B cell (primary cell): ENCODE measurements at regions not wholly inside any gene's neighbourhood (a gene's known extent, or its start where the extent isn't known, plus 50 kb on each side); places are given as distances from the start of the nearest gene placed in this dataset.

Experiments used
- ATAC-seq: fragments of 200-7000 bp; cut with Tn5 transposase; one replicate; pipeline ENCODE4 v1.10.0; 2021; ENCODE audit warnings: low read depth, mild to moderate bottlenecking, moderate number of reproducible peaks, moderate library complexity
- CTCF ChIA-PET: fragments of 350-600 bp; sonication (Branson Sonifier 250); formaldehyde crosslinking; loops from one replicate; lab custom pipeline; 2021; ENCODE audit warnings: antibody characterized with exemption, inconsistent platforms; lab: Charles Lee
- POLR2A ChIA-PET: fragments of 350-600 bp; sonication (Branson Sonifier 250); formaldehyde crosslinking; loops from one replicate; lab custom pipeline; 2021; ENCODE audit warnings: antibody characterized with exemption; lab: Charles Lee
- DNase-seq: peaks from one replicate; pipeline ENCODE4 v3.0.0; 2013
- H2AFZ ChIP-seq: 2 replicates; pipeline ENCODE4 v1.6.1; 2012; ENCODE audit warnings: mild to moderate bottlenecking, low read depth, low read length; ENCODE audit not compliant: insufficient read depth, poor library complexity, severe bottlenecking
- H3K27ac ChIP-seq, 2 donors: 1 replicate in 1 of 2; 2 replicates in 1 of 2; pipeline ENCODE4 v1.5.1; 2012 to 2013; ENCODE audit warnings: low read length in 2 of 2, mild to moderate bottlenecking in 2 of 2, moderate library complexity in 1 of 2
- H3K27me3 ChIP-seq, 4 experiments: fragments of 200-600 bp in 1 of 4; sonication (generic) in 1 of 4; replicated peaks in 1 of 4; 1 replicate in 2 of 4; 2 replicates in 2 of 4; pipeline versions ENCODE4 v1.6.1 to v1.7.0; 2013 to 2016; ENCODE audit warnings: low read length in 3 of 4, mild to moderate bottlenecking in 2 of 4, mixed read lengths in 1 of 4, moderate library complexity in 1 of 4; ENCODE audit not compliant: insufficient read depth in 4 of 4, control insufficient read depth in 3 of 4; ENCODE audit errors: control extremely low read depth in 1 of 4
- H3K36me3 ChIP-seq, 2 experiments: replicated peaks in 1 of 2; 1 replicate in 1 of 2; 2 replicates in 1 of 2; pipeline versions ENCODE4 v1.6.1 to v1.7.1; 2013; ENCODE audit warnings: low read length in 1 of 2; ENCODE audit not compliant: insufficient read depth in 2 of 2, control insufficient read depth in 1 of 2; ENCODE audit errors: control extremely low read depth in 1 of 2, extremely low read depth in 1 of 2
- H3K4me1 ChIP-seq, 2 donors: fragments of 200-600 bp in 1 of 2; sonication (generic) in 1 of 2; 1 replicate in 1 of 2; 2 replicates in 1 of 2; pipeline versions ENCODE4 v1.5.1 to v1.6.1; 2013 to 2017; ENCODE audit warnings: low read length in 2 of 2; ENCODE audit not compliant: control insufficient read depth in 2 of 2, insufficient read depth in 2 of 2
- H3K4me2 ChIP-seq: replicated peaks from 2 replicates; pipeline ENCODE3; 2012; ENCODE audit warnings: mild to moderate bottlenecking, low read depth, low read length; ENCODE audit not compliant: poor library complexity, severe bottlenecking
- H3K4me3 ChIP-seq, 5 experiments: fragments of 200-600 bp in 1 of 5; sonication (generic) in 1 of 5; 1 replicate in 3 of 5; 2 replicates in 2 of 5; pipeline versions ENCODE4 v1.5.1 to v1.7.0; 2011 to 2016; ENCODE audit warnings: low read length in 4 of 5, mild to moderate bottlenecking in 4 of 5, low read depth in 2 of 5, control low read depth in 1 of 5, moderate library complexity in 1 of 5; ENCODE audit not compliant: insufficient read depth in 1 of 5; ENCODE audit errors: control extremely low read depth in 1 of 5, extremely low read depth in 1 of 5
- H3K79me2 ChIP-seq: fragments of 200-600 bp; sonication (generic); one replicate; pipeline ENCODE4 v1.6.0; 2016; ENCODE audit warnings: low read length; ENCODE audit not compliant: control insufficient read depth, insufficient read depth
- H3K9ac ChIP-seq: fragments of 200-600 bp; sonication (generic); 2 replicates; pipeline ENCODE4 v1.6.1; 2017; ENCODE audit warnings: mild to moderate bottlenecking, low read length, moderate library complexity
- H3K9me3 ChIP-seq, 3 donors: one replicate each; pipeline versions ENCODE4 v1.6.1 to v1.7.1; 2013; ENCODE audit warnings: low read length in 2 of 3; ENCODE audit not compliant: control insufficient read depth in 2 of 3, insufficient read depth in 1 of 3; ENCODE audit errors: control extremely low read depth in 1 of 3
- H4K20me1 ChIP-seq: 2 replicates; pipeline ENCODE4 v1.6.0; 2012; ENCODE audit warnings: mild to moderate bottlenecking, low read length; ENCODE audit not compliant: insufficient read depth, control insufficient read depth, poor library complexity, severe bottlenecking
- H3K27ac Mint-ChIP-seq: one replicate; pipeline ENCODE4 v1.8.0; 2021; ENCODE audit warnings: mixed read lengths
- H3K27me3 Mint-ChIP-seq: one replicate; pipeline ENCODE4 v1.8.0; 2021; ENCODE audit warnings: mixed read lengths
- H3K4me1 Mint-ChIP-seq: one replicate; pipeline ENCODE4 v1.8.0; 2021; ENCODE audit warnings: mixed read lengths
- H3K4me3 Mint-ChIP-seq: one replicate; pipeline ENCODE4 v1.8.0; 2021; ENCODE audit warnings: mixed read lengths
- H3K9me3 Mint-ChIP-seq: one replicate; pipeline ENCODE4 v1.8.0; 2022; ENCODE audit warnings: mixed read lengths; ENCODE audit not compliant: insufficient read depth
- EZH2 ChIP-seq: IDR thresholded peaks from 2 replicates; pipeline ENCODE4 v1.6.1; 2012; ENCODE audit warnings: borderline replicate concordance, low read depth, mild to moderate bottlenecking, moderate library complexity, low read length; ENCODE audit not compliant: insufficient read depth, poor library complexity, severe bottlenecking
- WGBS: methylation state at CpG from one replicate; pipeline ENCODE4 v1.1.5; 2013; ENCODE audit warnings: missing lambda C conversion rate; ENCODE audit not compliant: insufficient coverage; 5-methylcytosine and 5-hydroxymethylcytosine counted together
- intact Hi-C: fragments of 100-400 bp; cut with micrococcal nuclease; formaldehyde crosslinking; loops from one replicate; pipeline ENCODE4 v1.10.0; 2022
- TF ChIP-seq, protein P1 (sequence below): fragments of 200-600 bp; IDR thresholded peaks from one replicate; pipeline ENCODE4 v1.8.0; 2022; ENCODE audit warnings: antibody characterized with exemption, mild to moderate bottlenecking

DNA sequence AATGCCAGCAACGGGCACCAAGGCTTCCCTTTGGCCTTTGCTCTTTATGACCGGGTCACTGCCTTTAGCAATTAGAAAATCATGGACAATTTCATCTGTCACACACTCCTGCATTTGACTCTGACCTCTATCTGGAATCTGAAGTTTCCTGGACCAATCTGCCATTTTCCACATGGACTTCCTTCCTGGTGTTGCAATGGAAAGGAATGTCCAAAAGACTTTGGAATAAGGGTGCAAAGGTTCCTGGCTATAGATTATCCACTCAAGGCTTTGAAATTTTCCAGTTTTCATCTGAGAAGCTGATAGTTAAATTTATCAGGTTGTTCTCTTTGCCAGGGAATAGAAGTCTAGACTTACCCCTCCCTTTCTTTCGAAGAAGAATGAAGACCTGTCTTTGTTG lies 523.1 kb upstream of the ZNF462 start:
- Histone ChIP-seq H3K4me3 (no peak overlapping the region), H3K4me2 (no peak overlapping the region), H3K9me3 (no peaks in the 10 kb centered on the region), H3K4me1 (no peaks in the 10 kb centered on the region), H4K20me1 (no peaks in the 10 kb centered on the region), H2AFZ (no peak overlapping the region), H3K9ac (no peak overlapping the region), H3K79me2 (no peaks in the 10 kb centered on the region), H3K36me3 (no peaks in the 10 kb centered on the region), H3K27ac (no peak overlapping the region), H3K27me3 (no peaks in the 10 kb centered on the region)
- Mint-ChIP-seq H3K9me3 (no peaks in the 10 kb centered on the region), H3K4me1 (no peaks in the 10 kb centered on the region), H3K4me3 (no peak overlapping the region), H3K27ac (no peak overlapping the region), H3K27me3 (no peaks in the 10 kb centered on the region)
- no peak for ATAC-seq
- WGBS, result 100% methylated on average over 2 of the region's 3 CpGs
- TF ChIP-seq, protein P1, sequence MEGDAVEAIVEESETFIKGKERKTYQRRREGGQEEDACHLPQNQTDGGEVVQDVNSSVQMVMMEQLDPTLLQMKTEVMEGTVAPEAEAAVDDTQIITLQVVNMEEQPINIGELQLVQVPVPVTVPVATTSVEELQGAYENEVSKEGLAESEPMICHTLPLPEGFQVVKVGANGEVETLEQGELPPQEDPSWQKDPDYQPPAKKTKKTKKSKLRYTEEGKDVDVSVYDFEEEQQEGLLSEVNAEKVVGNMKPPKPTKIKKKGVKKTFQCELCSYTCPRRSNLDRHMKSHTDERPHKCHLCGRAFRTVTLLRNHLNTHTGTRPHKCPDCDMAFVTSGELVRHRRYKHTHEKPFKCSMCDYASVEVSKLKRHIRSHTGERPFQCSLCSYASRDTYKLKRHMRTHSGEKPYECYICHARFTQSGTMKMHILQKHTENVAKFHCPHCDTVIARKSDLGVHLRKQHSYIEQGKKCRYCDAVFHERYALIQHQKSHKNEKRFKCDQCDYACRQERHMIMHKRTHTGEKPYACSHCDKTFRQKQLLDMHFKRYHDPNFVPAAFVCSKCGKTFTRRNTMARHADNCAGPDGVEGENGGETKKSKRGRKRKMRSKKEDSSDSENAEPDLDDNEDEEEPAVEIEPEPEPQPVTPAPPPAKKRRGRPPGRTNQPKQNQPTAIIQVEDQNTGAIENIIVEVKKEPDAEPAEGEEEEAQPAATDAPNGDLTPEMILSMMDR, result no peak
- no peak for TF ChIP-seq EZH2
- intact Hi-C loops, result no loop called here
- DNase-seq, result no peak
- ChIA-PET CTCF (no interaction called here), POLR2A (no interaction called here)

DNA sequence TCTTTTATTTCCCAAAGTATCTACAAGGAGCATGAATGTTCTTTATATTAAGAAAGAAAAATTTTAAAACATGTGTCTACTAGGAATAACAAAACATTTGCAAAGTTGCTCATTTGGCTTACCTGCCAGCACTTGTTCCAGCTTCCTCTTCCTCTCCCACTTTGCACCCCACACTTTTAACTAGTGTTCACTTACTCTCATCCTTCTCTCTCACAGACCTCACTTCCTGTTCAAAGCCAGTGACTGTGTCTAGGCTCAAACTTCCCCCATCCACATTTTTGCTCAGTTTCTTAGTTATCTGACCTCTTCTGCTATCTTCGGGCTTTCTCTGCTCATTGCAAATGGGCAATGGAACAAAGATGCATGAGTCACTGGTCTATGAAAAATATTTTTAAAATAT lies 512.2 kb upstream of the ZNF462 start:
- DNase-seq (no peak), ATAC-seq (no peak)
- no peak overlapping the region for H2AFZ ChIP-seq
- H3K9me3 Mint-ChIP-seq, result no peaks in the 10 kb centered on the region
- no peaks in the 10 kb centered on the region for H3K27me3 Mint-ChIP-seq
- H3K4me1 ChIP-seq, result no peaks in the 10 kb centered on the region
- ChIA-PET CTCF (no interaction called here), POLR2A (no interaction called here)
- no peak overlapping the region for H3K4me2 ChIP-seq
- H3K9ac ChIP-seq, result no peak overlapping the region
- TF ChIP-seq, protein P1, result no peak
- TF ChIP-seq EZH2, result no peak
- H3K79me2 ChIP-seq, result no peaks in the 10 kb centered on the region
- intact Hi-C loops, result no loop called here
- no peaks in the 10 kb centered on the region for H3K9me3 ChIP-seq
- H3K4me1 Mint-ChIP-seq, result no peaks in the 10 kb centered on the region
- H3K27ac Mint-ChIP-seq, result no peak overlapping the region
- H3K4me3 Mint-ChIP-seq, result no peak overlapping the region
- no peak overlapping the region for H3K27ac ChIP-seq
- no peaks in the 10 kb centered on the region for H3K36me3 ChIP-seq
- no peaks in the 10 kb centered on the region for H3K27me3 ChIP-seq
- WGBS, result no CpG with 5 or more reads among the region's 1 CpG
- H4K20me1 ChIP-seq, result no peaks in the 10 kb centered on the region
- H3K4me3 ChIP-seq, result no peak overlapping the region
